ENCODE measurements at regions not wholly inside any gene's neighbourhood (a gene's known extent, or its start where the extent isn't known, plus 50 kb on each side); places are given as distances from the start of the nearest gene placed in this dataset.

DNA sequence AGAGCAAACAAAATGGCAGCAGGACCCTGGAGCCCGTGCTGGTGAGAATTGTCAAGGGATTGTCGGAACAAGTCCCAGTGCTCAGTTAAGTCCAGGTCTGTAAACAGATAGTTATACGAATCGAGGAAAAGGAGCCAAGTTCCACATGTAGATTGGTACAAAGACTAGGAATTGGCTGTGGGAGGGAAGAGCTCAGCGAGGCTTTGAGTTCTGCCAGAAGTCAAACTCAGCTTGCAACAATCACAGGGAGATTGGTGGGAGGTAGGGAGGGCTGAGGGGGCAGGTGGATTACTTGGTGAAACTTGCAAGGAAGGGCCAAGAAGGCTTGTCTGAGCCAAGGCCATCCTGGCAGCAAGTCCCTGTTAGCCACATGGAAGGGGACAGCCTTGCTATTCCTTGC lies 217.8 kb upstream of the ARL4C start:
- TF ChIP-seq POLR2A (IDR thresholded peaks at IDR 0.05; ENCODE audit: low read depth, low read length) (no peak), TAF1 (IDR thresholded peaks at IDR 0.05; ENCODE audit: low read depth, low read length) (no peak), POLR2AphosphoS5 (IDR thresholded peaks at IDR 0.05; ENCODE audit: low read depth, low read length) (no peak), SPI1 (IDR thresholded peaks at IDR 0.05; ENCODE audit: low read depth, low read length) (no peak), POU2F2 (IDR thresholded peaks at IDR 0.05; ENCODE audit: low read depth, low read length) (no peak), PAX5 (IDR thresholded peaks at IDR 0.05; ENCODE audit: insufficient read depth, low read length, severe bottlenecking) (no peak)

All from GM12891 (cell line).